Tibial artery (tissue), 4 donors: ENCODE measurements at regions not wholly inside any gene's neighbourhood (a gene's known extent, or its start where the extent isn't known, plus 50 kb on each side); places are given as distances from the start of the nearest gene placed in this dataset.

Source experiments
- DNase-seq, 2 donors: peaks; one replicate each; pipeline ENCODE4 v3.0.0-alpha.2; 2019
- H3K27ac ChIP-seq, 2 donors: fragments of 200-600 bp; sonication (generic) in 1 of 2; 1 replicate in 1 of 2; 2 replicates in 1 of 2; pipeline ENCODE4 v1.5.1; 2018 to 2019; ENCODE audit warnings: mild to moderate bottlenecking in 1 of 2
- H3K27me3 ChIP-seq, 2 donors: fragments of 200-600 bp; sonication (generic) in 1 of 2; one replicate each; pipeline versions ENCODE4 v1.5.1 to v1.6.0; 2016 to 2019
- H3K36me3 ChIP-seq, 3 donors: fragments of 200-600 bp; sonication (generic) in 2 of 3; one replicate each; pipeline ENCODE4 v1.5.1; 2016 to 2019; ENCODE audit warnings: mild to moderate bottlenecking in 2 of 3
- H3K4me1 ChIP-seq, 4 donors: fragments of 200-600 bp; sonication (generic) in 2 of 4; 1 replicate in 3 of 4; 2 replicates in 1 of 4; pipeline ENCODE4 v1.5.1; 2016 to 2019
- H3K4me3 ChIP-seq, 2 donors: fragments of 200-600 bp; sonication (generic) in 1 of 2; 1 replicate in 1 of 2; 2 replicates in 1 of 2; pipeline ENCODE4 v1.5.1; 2018 to 2019; ENCODE audit warnings: mild to moderate bottlenecking in 2 of 2
- H3K9me3 ChIP-seq, 3 donors: fragments of 200-600 bp; sonication (generic) in 1 of 3; one replicate each; pipeline ENCODE4 v1.5.1; 2016 to 2019
- intact Hi-C: fragments of 100-400 bp; cut with DNase I; formaldehyde crosslinking; loops from one replicate; pipeline ENCODE4 v1.15.0; 2023; ENCODE audit warnings: low total_unique reads
- TF ChIP-seq, protein P1 (sequence below), 2 experiments: fragments of 200-600 bp in 1 of 2; fragments of 450-650 bp in 1 of 2; IDR thresholded peaks; one replicate each; pipeline ENCODE4 v1.5.1; 2017 to 2019; ENCODE audit warnings: antibody characterized with exemption in 2 of 2, mild to moderate bottlenecking in 1 of 2, moderate library complexity in 1 of 2

GRCh38 chr11:71124127-71124526 is 128.2 kb downstream of the SHANK2 start:
- TF ChIP-seq, protein P1, sequence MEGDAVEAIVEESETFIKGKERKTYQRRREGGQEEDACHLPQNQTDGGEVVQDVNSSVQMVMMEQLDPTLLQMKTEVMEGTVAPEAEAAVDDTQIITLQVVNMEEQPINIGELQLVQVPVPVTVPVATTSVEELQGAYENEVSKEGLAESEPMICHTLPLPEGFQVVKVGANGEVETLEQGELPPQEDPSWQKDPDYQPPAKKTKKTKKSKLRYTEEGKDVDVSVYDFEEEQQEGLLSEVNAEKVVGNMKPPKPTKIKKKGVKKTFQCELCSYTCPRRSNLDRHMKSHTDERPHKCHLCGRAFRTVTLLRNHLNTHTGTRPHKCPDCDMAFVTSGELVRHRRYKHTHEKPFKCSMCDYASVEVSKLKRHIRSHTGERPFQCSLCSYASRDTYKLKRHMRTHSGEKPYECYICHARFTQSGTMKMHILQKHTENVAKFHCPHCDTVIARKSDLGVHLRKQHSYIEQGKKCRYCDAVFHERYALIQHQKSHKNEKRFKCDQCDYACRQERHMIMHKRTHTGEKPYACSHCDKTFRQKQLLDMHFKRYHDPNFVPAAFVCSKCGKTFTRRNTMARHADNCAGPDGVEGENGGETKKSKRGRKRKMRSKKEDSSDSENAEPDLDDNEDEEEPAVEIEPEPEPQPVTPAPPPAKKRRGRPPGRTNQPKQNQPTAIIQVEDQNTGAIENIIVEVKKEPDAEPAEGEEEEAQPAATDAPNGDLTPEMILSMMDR (IDR thresholded peaks at IDR 0.05) = no peak
- peaks cover 0 to 8% of the 10 kb centered on the region in 2 donors for H3K27me3 ChIP-seq
- H3K4me1 ChIP-seq = no peaks in the 10 kb centered on the region
- intact Hi-C loops = no loop called here
- H3K36me3 ChIP-seq = no peaks in the 10 kb centered on the region
- DNase-seq = no peak
- H3K9me3 ChIP-seq = no peaks in the 10 kb centered on the region
- H3K4me3 ChIP-seq = no peak overlapping the region
- H3K27ac ChIP-seq = no peak overlapping the region

- Histone ChIP-seq H3K9me3 (no peaks in the 10 kb centered on the region), H3K36me3 (no peaks in the 10 kb centered on the region), H3K4me1 (no peaks in the 10 kb centered on the region), H3K27me3 (peaks cover 0 to 19% of the 10 kb centered on the region in 2 donors), H3K27ac (no peak overlapping the region), H3K4me3 (no peak overlapping the region)
- intact Hi-C loops = no loop called here
- TF ChIP-seq, protein P1 (IDR thresholded peaks at IDR 0.05) = no peak
- no peak for DNase-seq
Observed at GRCh38 chr11:71120471-71120896, 131.9 kb downstream of the SHANK2 start.

DNA sequence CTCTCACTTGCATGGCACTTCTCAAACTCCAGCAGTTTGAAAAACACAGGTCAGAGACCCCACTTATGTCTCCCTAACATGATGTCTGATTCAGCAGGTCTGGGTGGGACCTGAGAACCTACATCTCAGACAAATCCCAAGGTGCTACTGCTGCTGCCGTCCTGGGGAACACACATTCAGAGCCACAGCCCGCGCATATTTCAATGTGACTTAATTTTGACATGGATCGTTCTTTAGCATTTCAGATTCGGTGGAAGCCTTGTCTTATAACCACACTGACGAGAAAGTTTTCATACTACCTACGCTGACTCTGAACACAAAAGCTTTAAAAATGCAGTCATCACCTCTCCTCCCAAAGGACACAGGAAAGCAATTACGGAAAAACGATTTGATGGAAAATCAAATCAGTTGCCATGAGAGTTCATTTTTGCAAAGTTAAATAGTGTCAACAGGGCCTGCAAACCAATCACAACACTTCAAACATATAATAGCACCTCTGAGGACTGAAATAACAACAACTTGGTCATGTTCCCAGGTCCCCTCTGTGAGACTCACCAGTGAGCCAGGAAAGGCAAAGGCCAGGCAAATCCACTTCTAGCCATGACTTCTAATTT is 132.6 kb downstream of the SHANK2 start:
- Histone ChIP-seq H3K36me3 (no peaks in the 10 kb centered on the region), H3K27me3 (peaks cover 0 to 25% of the 10 kb centered on the region in 2 donors), H3K4me1 (no peaks in the 10 kb centered on the region), H3K27ac (no peak overlapping the region), H3K4me3 (no peak overlapping the region), H3K9me3 (no peaks in the 10 kb centered on the region)
- TF ChIP-seq, protein P1 (IDR thresholded peaks at IDR 0.05) = no peak
- intact Hi-C loops = no loop called here
- no peak for DNase-seq

- Histone ChIP-seq H3K9me3 (no peaks in the 10 kb centered on the region), H3K36me3 (no peaks in the 10 kb centered on the region), H3K4me3 (no peak overlapping the region), H3K27me3 (peaks cover 0 to 32% of the 10 kb centered on the region in 2 donors), H3K27ac (no peak overlapping the region), H3K4me1 (no peaks in the 10 kb centered on the region)
- DNase-seq = no peak
- intact Hi-C loops = no loop called here
- TF ChIP-seq, protein P1 (IDR thresholded peaks at IDR 0.05) = no peak
Observed at GRCh38 chr11:71118671-71119250, 133.6 kb downstream of the SHANK2 start.

GRCh38 chr11:71117311-71117710 is 135.1 kb downstream of the SHANK2 start:
- intact Hi-C loops = no loop called here
- H3K27me3 ChIP-seq = peaks cover 0 to 41% of the 10 kb centered on the region in 2 donors

More at GRCh38 chr11:71117311-71117710, 135.1 kb downstream of the SHANK2 start:
- Histone ChIP-seq H3K4me3 (no peak overlapping the region), H3K27ac (no peak overlapping the region), H3K4me1 (no peaks in the 10 kb centered on the region), H3K9me3 (no peaks in the 10 kb centered on the region), H3K36me3 (no peaks in the 10 kb centered on the region)
- TF ChIP-seq, protein P1 (IDR thresholded peaks at IDR 0.05) = no peak
- DNase-seq = no peak
